Suprapubic skin (tissue), 4 donors: ENCODE measurements at regions not wholly inside any gene's neighbourhood (a gene's known extent, or its start where the extent isn't known, plus 50 kb on each side); places are given as distances from the start of the nearest gene placed in this dataset.
A peak's percentile ranks its signal among the peaks of the same experiment; 100 is the strongest.

Experiments
- DNase-seq, 2 donors: peaks; one replicate each; pipeline ENCODE4 v3.0.0-alpha.2; 2019; ENCODE audit warnings: low spot score in 2 of 2
- H3K27ac ChIP-seq: fragments of 200-600 bp; sonication (generic); one replicate; pipeline ENCODE4 v1.5.1; 2019
- H3K27me3 ChIP-seq: fragments of 200-600 bp; sonication (generic); one replicate; pipeline ENCODE4 v1.5.1; 2019
- H3K36me3 ChIP-seq: fragments of 200-600 bp; sonication (generic); one replicate; pipeline ENCODE4 v1.5.1; 2019
- H3K4me1 ChIP-seq: fragments of 200-600 bp; sonication (generic); one replicate; pipeline ENCODE4 v1.5.1; 2019
- H3K4me3 ChIP-seq: fragments of 200-600 bp; sonication (generic); one replicate; pipeline ENCODE4 v1.5.1; 2019; ENCODE audit warnings: mild to moderate bottlenecking
- H3K9me3 ChIP-seq: fragments of 200-600 bp; sonication (generic); one replicate; pipeline ENCODE4 v1.5.1; 2019
- EP300 ChIP-seq: sonication (generic); formaldehyde crosslinking; IDR thresholded peaks from one replicate; pipeline ENCODE4 v1.6.1; 2017; ENCODE audit warnings: antibody characterized with exemption
- POLR2A ChIP-seq, 2 donors: fragments of 450-650 bp; IDR thresholded peaks; one replicate each; pipeline ENCODE4 v1.6.1; 2017; ENCODE audit warnings: antibody characterized with exemption in 2 of 2, mild to moderate bottlenecking in 2 of 2, moderate library complexity in 2 of 2
- POLR2AphosphoS5 ChIP-seq, 3 donors: sonication (generic); formaldehyde crosslinking; IDR thresholded peaks; one replicate each; pipeline ENCODE4 v1.6.1; 2017; ENCODE audit warnings: antibody characterized with exemption in 3 of 3
- WGBS: methylation state at CpG from one replicate; pipeline ENCODE4 v1.1.5; 2018; 5-methylcytosine and 5-hydroxymethylcytosine counted together
- TF ChIP-seq, protein P1 (sequence below), 2 donors: fragments of 200-600 bp in 1 of 2; fragments of 450-650 bp in 1 of 2; sonication (generic) in 1 of 2; IDR thresholded peaks; one replicate each; pipeline ENCODE4 v1.5.1; 2016 to 2019; ENCODE audit warnings: antibody characterized with exemption in 2 of 2, mild to moderate bottlenecking in 1 of 2, moderate library complexity in 1 of 2

DNA sequence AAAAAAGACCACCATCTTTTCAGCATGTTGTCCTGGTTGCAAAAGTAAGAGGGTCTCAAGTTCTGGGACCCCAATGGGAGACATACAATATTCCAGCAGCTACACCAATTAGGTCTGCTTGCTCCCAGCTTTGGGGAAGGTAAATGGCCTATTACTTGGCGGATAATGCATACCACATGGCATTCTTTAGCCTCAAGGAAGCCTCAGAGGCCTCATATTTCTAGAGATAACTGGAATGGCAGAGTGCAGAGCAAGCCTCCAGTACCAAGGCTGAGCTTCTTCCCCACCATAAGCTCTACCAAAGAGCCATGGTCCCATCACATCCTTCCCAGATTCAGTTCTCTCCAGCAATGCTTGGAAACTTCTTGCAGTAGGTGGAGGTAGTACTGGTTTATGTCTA is 493.8 kb downstream of the SHQ1 start:
- H3K27me3 ChIP-seq = no peaks in the 10 kb centered on the region
- H3K4me1 ChIP-seq = no peaks in the 10 kb centered on the region
- no peak overlapping the region for H3K4me3 ChIP-seq
- H3K27ac ChIP-seq = no peak overlapping the region
- WGBS = 100% methylated on average over 1 of the region's 1 CpG
- H3K36me3 ChIP-seq = no peaks in the 10 kb centered on the region
- no peak for DNase-seq
- TF ChIP-seq POLR2A (IDR thresholded peaks at IDR 0.05) = no peak
- TF ChIP-seq EP300 = no peak
- TF ChIP-seq, protein P1, sequence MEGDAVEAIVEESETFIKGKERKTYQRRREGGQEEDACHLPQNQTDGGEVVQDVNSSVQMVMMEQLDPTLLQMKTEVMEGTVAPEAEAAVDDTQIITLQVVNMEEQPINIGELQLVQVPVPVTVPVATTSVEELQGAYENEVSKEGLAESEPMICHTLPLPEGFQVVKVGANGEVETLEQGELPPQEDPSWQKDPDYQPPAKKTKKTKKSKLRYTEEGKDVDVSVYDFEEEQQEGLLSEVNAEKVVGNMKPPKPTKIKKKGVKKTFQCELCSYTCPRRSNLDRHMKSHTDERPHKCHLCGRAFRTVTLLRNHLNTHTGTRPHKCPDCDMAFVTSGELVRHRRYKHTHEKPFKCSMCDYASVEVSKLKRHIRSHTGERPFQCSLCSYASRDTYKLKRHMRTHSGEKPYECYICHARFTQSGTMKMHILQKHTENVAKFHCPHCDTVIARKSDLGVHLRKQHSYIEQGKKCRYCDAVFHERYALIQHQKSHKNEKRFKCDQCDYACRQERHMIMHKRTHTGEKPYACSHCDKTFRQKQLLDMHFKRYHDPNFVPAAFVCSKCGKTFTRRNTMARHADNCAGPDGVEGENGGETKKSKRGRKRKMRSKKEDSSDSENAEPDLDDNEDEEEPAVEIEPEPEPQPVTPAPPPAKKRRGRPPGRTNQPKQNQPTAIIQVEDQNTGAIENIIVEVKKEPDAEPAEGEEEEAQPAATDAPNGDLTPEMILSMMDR (IDR thresholded peaks at IDR 0.05) = no peak
- no peak for TF ChIP-seq POLR2AphosphoS5 (IDR thresholded peaks at IDR 0.05)
- no peaks in the 10 kb centered on the region for H3K9me3 ChIP-seq

DNA sequence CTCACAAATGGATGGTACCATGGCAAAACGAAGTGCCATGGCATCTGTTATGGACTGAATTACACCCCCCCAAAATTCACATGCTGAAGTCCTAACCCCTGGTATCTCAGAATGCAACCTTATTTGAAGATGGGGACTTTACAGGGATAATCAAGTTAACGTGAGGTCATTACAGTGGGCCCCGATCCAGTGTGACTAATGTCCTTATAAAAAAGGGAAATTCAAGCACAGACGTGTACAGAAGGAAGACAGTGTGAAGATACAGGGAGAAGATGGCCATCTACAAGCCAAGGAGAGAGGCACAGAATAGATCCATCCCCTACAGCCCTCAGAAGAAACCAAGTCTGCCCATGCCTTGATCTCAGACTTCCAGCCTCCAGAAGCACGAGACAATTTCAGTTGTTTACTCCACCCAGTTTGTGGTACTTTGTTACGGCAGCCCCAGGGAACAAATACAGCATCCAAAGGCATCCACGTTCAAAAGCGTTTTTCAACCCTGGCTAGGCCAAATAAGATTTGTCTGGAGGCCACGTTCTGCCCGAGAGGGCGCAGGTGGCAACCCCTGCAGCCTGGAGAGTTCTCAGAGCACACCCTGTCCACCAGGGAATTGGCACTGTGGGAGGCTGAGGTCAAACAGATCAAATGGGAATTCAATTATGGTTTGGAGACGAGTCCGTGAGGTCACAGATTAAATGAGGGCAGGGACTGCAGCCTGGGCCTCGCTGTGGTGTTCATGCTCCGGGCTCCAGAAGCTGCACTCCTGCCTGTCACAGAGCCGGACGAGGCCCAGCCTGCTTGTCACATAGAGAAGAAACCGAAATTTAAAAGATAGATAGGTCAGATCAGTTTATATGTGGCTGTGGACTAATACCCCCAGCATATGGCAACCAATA is 494.8 kb downstream of the SHQ1 start:
- Histone ChIP-seq H3K9me3 (no peaks in the 10 kb centered on the region), H3K27me3 (no peaks in the 10 kb centered on the region), H3K27ac (no peak overlapping the region), H3K4me3 (no peak overlapping the region), H3K4me1 (no peaks in the 10 kb centered on the region), H3K36me3 (no peaks in the 10 kb centered on the region)
- peak in 1 of 2 donors; percentile 53 for DNase-seq
- 72% methylated on average over 18 of the region's 18 CpGs for WGBS
- TF ChIP-seq, protein P1 (IDR thresholded peaks at IDR 0.05) = no peak
- TF ChIP-seq POLR2A (IDR thresholded peaks at IDR 0.05) = no peak
- TF ChIP-seq EP300 = no peak
- no peak for TF ChIP-seq POLR2AphosphoS5 (IDR thresholded peaks at IDR 0.05)

DNA sequence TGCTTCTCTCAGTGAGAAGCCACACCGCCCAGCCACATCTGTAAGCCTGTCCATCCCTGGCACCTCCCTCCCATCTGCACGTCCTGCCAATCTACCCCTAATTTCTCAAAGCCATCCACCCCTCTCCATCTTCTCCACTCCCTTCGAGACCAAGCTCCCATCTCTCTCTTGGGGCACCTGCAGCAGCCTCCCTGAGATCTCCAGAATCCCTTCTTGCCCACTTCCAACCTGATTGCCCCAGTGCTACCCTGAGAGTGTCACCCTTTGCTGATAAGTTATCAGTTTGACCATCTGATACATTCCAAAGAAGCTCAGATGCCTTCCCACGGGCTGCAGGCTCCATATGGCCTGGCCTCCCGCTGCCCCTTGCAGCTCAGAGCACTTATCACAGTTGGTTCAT is 496.1 kb downstream of the SHQ1 start:
- Histone ChIP-seq H3K9me3 (no peaks in the 10 kb centered on the region), H3K4me3 (no peak overlapping the region), H3K36me3 (no peaks in the 10 kb centered on the region), H3K4me1 (peaks cover 10% of the 10 kb centered on the region), H3K27me3 (no peaks in the 10 kb centered on the region), H3K27ac (no peak overlapping the region)
- DNase-seq = peak in 1 of 2 donors; percentile 58
- WGBS = 92% methylated on average over 5 of the region's 5 CpGs
- TF ChIP-seq EP300 = no peak
- TF ChIP-seq POLR2AphosphoS5 (IDR thresholded peaks at IDR 0.05) = no peak
- no peak for TF ChIP-seq POLR2A (IDR thresholded peaks at IDR 0.05)
- TF ChIP-seq, protein P1 (IDR thresholded peaks at IDR 0.05) = no peak

DNA sequence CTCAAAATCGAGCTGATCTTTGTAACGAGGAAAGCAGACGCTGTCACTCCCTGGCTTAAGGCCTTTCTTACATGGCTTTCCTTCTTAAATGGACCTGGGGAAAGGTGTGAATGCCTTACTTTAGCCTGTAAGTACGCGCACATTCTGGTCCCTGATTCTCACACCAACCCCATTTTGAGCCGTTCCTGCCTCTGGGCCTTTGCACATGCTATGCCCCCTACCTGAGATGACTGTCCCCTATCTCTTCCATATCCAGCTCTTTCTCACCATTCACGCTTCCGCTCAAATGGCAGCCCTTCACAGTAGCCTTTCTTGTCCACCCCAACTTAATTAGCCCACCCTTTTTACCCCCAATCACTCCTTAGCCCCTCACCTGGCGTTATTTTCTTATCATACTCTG is 496.7 kb downstream of the SHQ1 start:
- H3K4me1 ChIP-seq = peaks cover 15% of the 10 kb centered on the region
- peak in 1 of 2 donors; percentile 28 for DNase-seq
- no peak overlapping the region for H3K27ac ChIP-seq
- no peak overlapping the region for H3K4me3 ChIP-seq
- no peaks in the 10 kb centered on the region for H3K27me3 ChIP-seq
- TF ChIP-seq POLR2AphosphoS5 (IDR thresholded peaks at IDR 0.05) (no peak), POLR2A (IDR thresholded peaks at IDR 0.05) (no peak), EP300 (no peak)
- TF ChIP-seq, protein P1 (IDR thresholded peaks at IDR 0.05) = no peak
- no peaks in the 10 kb centered on the region for H3K9me3 ChIP-seq
- no peaks in the 10 kb centered on the region for H3K36me3 ChIP-seq
- 93% methylated on average over 9 of the region's 9 CpGs for WGBS

DNA sequence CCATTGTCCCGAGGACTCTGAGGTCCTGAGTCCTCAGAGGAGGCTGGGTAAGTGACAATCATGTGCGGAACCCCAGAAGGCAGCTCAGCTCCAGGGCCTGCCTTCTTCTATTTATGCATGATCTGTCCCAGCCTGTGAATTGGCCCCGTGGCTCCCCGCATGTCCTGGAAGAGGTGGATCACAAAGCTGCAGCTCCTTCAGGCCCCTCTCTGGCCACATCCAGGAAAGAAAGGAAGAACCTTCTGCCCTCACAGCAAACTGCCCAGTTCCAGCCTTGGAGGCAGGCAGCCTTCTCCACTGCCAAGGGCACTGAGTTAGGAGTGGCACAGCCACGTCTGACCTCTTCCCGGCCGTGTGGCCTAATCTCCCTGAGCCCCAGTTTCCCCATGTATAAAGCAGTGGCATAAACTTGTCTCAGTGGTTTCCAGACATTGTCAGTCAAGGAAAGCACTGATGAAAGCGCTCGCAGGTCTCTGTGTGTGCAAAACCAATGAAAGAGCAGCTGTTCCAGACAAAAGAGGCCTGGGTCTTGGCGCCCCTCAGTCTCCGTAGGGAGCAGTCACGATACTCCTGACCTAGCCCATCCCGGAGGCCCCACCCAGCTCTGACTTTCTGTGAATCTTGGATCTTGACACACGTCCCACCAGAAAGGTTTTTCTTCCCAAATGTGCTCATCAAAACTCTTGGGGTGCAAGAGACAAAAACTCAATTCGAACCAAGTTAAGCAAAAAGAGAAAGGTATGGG is 497.3 kb downstream of the SHQ1 start:
- H3K27ac ChIP-seq = no peak overlapping the region
- whole genome bisulfite sequencing = 79% methylated on average over 14 of the region's 15 CpGs
- no peaks in the 10 kb centered on the region for H3K36me3 ChIP-seq
- H3K4me3 ChIP-seq = no peak overlapping the region
- H3K9me3 ChIP-seq = no peaks in the 10 kb centered on the region
- TF ChIP-seq EP300 (no peak), POLR2AphosphoS5 (IDR thresholded peaks at IDR 0.05) (no peak), POLR2A (IDR thresholded peaks at IDR 0.05) (no peak)
- TF ChIP-seq, protein P1 (IDR thresholded peaks at IDR 0.05) = no peak
- peak in 1 of 2 donors; percentile 62 for DNase-seq
- peaks cover 21% of the 10 kb centered on the region for H3K4me1 ChIP-seq
- H3K27me3 ChIP-seq = no peaks in the 10 kb centered on the region
